Erythroblast (primary cell): ENCODE measurements at regions not wholly inside any gene's neighbourhood (a gene's known extent, or its start where the extent isn't known, plus 50 kb on each side); places are given as distances from the start of the nearest gene placed in this dataset.
"Not testable (repeated sequence)": the region's sequence is repeated elsewhere in the genome, so short reads cannot be mapped to it uniquely, and the experiment has no call there.

Source experiments
- DNase-seq, 2 experiments: peaks; one replicate each; lab custom pipeline; 2025; lab: John Stamatoyannopoulos, UW
- GATA1 ChIP-seq: IDR thresholded peaks from 2 replicates; pipeline ENCODE4 v1.6.1; 2011; ENCODE audit warnings: low read depth, mild to moderate bottlenecking, control low read depth, low read length, moderate library complexity
- POLR2A ChIP-seq: IDR thresholded peaks from 2 replicates; pipeline ENCODE4 v1.6.1; 2011; ENCODE audit warnings: mild to moderate bottlenecking, low read length

- TF ChIP-seq GATA1, result no peak
- no peak for TF ChIP-seq POLR2A
- no peak for DNase-seq
Observed at GRCh38 chr2:20499387-20499786, 52.5 kb downstream of the RHOB start.

- no peak for DNase-seq
- TF ChIP-seq GATA1 (no peak), POLR2A (no peak)
Observed at GRCh38 chr2:20501974-20502373, 55.1 kb downstream of the RHOB start.

- DNase-seq, result not testable (repeated sequence)
Observed at GRCh38 chr2:20502496-20502895, 55.6 kb downstream of the RHOB start.

- TF ChIP-seq GATA1 (no peak), POLR2A (no peak)
- no peak for DNase-seq
Observed at GRCh38 chr2:20504174-20504573, 57.3 kb downstream of the RHOB start.

- no peak for TF ChIP-seq POLR2A
- TF ChIP-seq GATA1, result no peak
- DNase-seq, result no peak
Observed at GRCh38 chr2:20506201-20506685, 59.4 kb downstream of the RHOB start.

GRCh38 chr2:20507166-20507692 lies 60.4 kb downstream of the RHOB start:
- DNase-seq, result no peak
- TF ChIP-seq POLR2A (no peak), GATA1 (no peak)

- TF ChIP-seq GATA1, result no peak
- TF ChIP-seq POLR2A, result no peak
- no peak for DNase-seq
Observed at GRCh38 chr2:20507711-20508110, 60.8 kb downstream of the RHOB start.

- TF ChIP-seq GATA1 (no peak), POLR2A (no peak)
- DNase-seq, result no peak
Observed at GRCh38 chr2:20509301-20509769, 62.5 kb downstream of the RHOB start.

- TF ChIP-seq POLR2A (no peak), GATA1 (no peak)
- DNase-seq, result no peak
Observed at GRCh38 chr2:20509770-20510490, 63.1 kb downstream of the RHOB start.

GRCh38 chr2:20511130-20511529 lies 64.3 kb downstream of the RHOB start:
- TF ChIP-seq POLR2A, result no peak
- no peak for TF ChIP-seq GATA1

GRCh38 chr2:20512061-20512605 lies 65.3 kb downstream of the RHOB start:
- no peak for DNase-seq
- TF ChIP-seq POLR2A, result no peak
- no peak for TF ChIP-seq GATA1

More at GRCh38 chr2:20511130-20511529, 64.3 kb downstream of the RHOB start:
- DNase-seq, result no peak

- TF ChIP-seq POLR2A, result no peak
- no peak for TF ChIP-seq GATA1
- no peak for DNase-seq
Observed at GRCh38 chr2:20513946-20514345, 67.1 kb downstream of the RHOB start.

GRCh38 chr2:20514596-20515269 lies 67.9 kb downstream of the RHOB start:
- TF ChIP-seq POLR2A (no peak), GATA1 (no peak)
- no peak for DNase-seq
